ENCODE measurements at regions not wholly inside any gene's neighbourhood (a gene's known extent, or its start where the extent isn't known, plus 50 kb on each side); places are given as distances from the start of the nearest gene placed in this dataset.
"Not testable (repeated sequence)": the region's sequence is repeated elsewhere in the genome, so short reads cannot be mapped to it uniquely, and the experiment has no call there.

- no peak for DNase-seq
Observed at GRCh38 chr11:16526947-16527346, 170.6 kb upstream of the SOX6 start.

GRCh38 chr11:16520713-16521112 lies 164.4 kb upstream of the SOX6 start:
- DNase-seq, result not testable (repeated sequence)

GRCh38 chr11:16512899-16513241 lies 156.5 kb upstream of the SOX6 start:
- no peak for DNase-seq

DNA sequence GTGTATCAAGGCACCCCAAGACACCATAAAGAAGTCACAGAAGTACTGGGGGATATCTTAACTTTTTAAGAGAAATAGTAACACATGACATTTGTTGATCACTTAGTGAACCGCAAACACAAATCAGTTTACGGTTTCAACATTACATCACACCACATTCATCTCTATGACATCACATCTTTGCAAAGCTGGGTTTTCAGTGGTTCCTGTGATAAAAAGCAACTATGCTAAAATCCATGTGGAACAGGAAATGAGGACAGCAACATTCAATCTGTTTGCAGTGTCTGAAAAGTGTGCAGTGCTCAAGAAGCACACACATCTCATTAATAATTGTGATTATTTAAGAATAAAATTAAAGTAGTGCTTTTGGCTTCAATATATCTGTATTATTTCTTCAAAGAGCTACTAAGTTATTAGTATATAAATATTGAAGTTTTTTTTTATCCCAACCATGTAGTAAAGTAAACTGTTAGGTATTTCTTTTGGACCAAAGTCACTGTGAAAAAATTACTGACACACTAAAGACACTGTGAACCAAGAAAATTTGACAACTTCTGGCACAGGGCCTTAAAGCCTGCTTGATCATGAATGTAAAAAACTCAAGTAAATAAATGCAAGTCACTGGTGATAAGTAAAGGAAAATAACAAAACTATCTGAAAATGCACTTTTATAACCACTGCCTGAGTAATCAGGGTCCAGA lies 156.0 kb upstream of the SOX6 start:
- no peak for DNase-seq

DNA sequence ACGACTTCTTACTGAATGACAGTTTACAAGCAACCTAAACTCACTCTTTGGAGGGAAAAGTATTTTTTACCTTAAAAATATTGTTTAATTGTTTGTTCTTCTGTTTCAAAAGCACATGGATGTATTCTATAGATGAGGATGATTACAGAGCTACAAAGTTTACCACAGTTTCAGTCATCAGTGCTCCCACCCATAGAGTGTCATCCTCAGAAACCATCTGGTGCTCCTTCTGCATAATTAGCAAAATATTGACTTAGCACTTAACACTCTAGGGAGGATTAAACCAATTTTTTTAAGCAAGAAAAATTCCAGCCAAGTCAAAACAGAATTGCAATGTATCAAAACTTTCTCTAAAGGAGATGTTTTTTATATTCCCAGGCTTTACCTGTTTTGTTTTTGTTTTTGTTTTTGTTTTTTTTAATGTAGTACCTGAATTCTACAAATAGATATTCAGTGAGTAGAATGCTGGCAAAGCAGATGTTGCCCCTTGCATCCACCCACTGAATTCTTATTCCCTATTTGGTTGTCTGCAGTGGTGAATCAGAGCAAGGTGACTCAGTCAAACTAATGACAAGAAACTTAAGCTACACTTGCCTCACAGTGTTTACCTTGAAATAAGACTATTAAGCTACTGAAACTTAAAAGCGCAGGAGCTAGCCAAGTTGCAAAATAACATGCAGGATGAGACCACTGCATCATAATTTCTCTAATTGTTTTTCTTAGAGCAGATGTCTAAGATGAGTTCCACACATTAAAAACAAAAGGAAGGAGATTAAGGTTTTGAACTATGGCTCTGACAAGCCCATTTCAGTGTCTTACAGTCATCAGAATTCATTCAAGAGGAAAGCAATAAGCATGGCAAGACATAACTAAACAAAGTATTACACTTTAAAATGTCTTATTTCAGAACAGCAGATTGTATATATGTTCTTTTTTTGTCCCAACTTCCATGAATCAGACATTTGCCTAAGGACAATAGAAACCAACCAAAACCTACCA lies 155.1 kb upstream of the SOX6 start:
- DNase-seq, result no peak

DNA sequence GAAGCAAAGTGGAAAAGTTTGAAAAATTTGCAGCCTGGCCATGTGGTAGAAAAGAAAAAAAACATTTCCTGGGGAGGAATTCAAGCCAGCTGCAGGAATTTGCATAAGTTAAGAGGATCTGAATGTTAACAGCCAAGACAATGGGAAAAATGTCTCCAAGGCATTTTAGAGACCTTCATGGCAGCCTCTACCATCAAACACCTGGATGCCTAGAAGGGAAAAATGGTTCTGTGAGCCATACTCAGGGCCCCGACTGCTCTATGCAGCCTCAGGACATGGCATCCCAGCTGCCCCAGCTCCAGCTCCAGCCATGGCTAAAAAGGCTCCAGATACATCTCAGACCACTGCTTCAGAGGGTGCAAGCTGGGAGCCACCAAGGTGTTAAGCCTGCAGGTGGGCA lies 149.1 kb upstream of the SOX6 start:
- no peak for DNase-seq

DNA sequence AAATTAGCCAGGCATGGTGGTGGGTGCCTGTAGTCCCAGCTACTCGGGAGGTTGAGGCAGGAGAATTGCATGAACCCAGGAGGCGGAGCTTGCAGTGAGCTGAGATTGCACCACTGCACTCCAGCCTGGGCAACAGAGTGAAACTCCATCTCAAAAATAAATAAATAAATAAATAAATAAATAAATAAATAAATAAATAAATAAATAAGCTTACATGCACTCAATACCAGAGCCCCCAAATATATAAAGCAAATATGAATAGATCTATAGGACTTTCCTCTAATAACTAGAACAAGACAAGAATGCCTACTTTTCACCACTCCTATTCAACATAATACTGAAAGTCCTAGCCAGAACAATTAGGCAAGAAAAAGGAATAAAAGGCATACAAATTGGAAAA lies 147.5 kb upstream of the SOX6 start:
- not testable (repeated sequence) for DNase-seq

DNA sequence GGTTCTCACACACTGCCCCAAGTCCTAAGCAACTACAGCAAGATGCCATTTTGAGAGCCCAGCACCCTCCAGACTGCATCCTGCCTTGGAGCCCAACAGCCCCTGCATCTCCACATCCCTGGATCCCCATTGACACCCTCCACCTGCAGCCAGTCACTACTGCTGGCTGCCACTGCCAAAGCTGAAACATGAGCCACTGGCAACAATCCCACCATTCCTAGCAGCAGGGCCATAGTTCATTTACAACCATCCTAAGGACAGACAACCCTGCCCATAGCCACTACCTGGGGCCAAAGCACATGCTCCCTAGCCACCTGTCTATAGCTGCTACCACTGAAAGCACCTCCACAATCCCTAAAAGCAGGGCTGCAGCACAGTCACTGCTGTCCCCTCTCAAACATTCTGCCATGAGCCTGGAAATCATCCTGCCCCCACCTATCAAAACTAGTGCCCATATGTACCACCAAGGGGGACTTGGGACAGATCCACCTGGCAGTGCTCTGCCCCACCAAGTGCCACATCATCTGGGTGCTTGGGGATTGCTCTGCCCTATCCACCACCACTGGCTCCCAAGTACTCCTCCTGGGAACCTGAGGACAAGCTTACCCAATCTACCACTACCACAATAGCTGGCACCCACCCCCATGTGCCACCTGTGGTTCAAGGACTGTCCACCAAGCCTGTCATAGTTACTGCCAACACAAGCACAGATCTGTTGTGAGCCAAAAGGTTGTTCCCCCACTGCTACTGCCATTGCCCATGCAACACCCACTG lies 138.8 kb upstream of the SOX6 start:
- no peak for DNase-seq

- no peak for DNase-seq
Observed at GRCh38 chr11:16484434-16484833, 128.1 kb upstream of the SOX6 start.

- DNase-seq, result no peak
Observed at GRCh38 chr11:16474659-16475058, 118.3 kb upstream of the SOX6 start.

- DNase-seq, result no peak
Observed at GRCh38 chr11:16469968-16470367, 113.6 kb upstream of the SOX6 start.

DNA sequence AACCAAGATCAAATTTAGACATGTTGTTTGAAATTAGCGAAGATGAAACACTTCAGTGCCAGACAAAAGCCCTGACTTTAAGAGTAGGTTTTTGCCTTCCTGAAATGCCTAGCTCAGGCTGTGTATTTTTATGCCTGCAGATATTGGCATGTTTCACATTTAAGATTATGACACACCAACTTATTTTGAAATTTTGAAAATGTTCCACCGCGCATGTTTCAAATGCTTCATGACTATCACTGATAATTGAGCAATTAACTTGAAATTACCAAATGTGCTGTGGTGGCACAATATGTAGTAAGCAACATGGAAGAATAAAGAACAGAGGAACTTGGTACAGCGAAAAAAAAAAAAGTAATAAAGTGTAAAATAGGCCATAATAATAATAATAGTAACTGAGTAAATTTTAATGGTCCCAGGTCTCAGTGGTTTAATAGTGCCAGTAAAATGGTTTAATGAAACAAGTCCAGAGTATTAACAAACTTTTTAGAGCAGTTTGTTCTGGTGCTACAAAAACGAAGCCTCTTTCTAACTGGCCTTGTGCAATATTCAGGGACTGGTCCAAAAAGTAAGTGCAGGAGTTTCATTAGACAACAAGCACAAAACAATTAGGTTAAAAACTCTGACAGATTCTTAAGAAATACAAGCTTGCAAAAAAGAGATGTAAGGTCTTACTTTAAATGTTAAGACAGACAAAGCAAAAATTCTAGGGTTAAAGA lies 112.5 kb upstream of the SOX6 start:
- DNase-seq, result no peak

DNA sequence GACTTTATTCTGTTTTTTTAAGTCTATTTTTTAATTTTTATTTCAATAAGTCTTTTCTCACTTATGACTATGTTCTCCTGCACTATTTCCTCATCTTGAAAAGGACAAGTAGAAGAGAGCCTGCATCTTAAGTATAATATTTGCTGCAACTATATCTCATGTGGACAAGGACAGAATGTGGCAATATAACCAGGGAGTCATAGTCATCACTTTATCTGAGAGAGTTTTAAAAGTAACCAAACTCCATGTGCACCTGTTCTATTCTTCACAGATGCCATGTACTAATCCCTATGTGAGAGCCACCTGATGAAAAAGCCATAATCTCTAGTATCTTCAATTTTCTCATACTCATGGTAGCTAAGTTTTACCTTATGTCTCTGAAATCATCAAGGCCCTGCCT lies 104.2 kb upstream of the SOX6 start:
- DNase-seq, result no peak

DNA sequence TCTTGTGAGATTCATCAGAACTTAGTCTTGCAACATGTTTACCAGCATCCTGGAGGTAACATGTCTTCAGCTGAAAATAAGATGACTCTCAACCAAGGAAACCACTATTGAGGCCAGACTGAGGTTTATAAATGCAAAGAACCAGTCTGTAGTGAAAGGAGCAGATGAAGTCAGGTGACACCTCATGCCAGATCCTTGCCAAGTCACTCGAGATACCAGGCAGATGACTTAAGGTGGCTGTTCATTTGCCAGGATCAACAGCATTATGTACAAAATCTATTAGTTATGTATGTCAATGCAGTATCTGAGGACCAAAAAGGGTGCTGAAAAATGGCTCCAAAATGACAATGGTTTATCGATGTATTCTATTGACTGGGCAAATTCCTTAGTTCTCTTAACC lies 100.0 kb upstream of the SOX6 start:
- no peak for DNase-seq

- no peak for DNase-seq
Observed at GRCh38 chr11:16454289-16454863, 98.0 kb upstream of the SOX6 start.

DNA sequence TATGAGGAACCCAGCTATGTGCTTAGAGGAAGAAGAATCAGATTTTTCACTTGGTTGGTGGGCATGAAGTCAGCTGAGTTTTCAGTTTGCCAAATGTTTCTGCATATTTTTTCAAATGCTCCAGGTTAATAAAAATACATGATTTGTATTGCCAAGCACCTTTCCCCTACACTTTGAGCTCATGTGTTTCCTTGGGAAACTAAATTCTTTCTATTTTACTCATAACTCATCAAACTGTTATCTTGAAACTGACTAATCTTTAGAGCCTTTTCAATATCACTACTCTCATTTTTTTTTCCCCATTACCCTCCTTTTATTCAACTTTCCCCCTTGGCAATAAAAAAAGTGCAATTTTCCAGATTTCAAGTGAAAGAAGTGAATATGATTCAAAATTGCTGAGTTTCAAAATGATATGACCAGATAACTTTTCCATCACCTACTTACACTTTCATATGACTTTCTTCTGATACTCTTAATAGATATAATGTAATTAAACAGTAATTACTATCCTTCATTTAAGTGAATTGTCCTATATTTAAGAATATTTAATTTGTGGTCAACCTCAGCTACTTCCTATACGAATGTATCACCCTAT lies 91.9 kb upstream of the SOX6 start:
- DNase-seq, result no peak

DNA sequence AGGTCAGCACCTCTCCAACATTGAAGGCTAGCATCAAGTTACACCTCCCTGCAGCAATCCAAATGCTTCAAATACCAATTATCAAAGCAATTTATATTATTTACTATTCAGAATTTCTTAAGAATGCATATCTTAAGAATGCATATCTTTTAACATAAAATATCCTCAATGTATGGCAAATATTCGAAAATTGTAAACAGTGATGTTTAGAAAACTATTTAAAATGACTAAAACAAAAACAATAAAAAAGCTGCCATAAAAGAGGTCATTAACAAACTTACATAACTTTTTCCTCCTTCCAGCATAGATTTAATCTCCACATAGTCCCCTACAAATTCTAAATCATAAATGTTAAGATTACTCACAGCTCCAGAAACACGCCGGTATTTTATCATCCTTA lies 85.1 kb upstream of the SOX6 start:
- no peak for DNase-seq

GRCh38 chr11:16440136-16440535 lies 83.8 kb upstream of the SOX6 start:
- DNase-seq, result no peak

DNA sequence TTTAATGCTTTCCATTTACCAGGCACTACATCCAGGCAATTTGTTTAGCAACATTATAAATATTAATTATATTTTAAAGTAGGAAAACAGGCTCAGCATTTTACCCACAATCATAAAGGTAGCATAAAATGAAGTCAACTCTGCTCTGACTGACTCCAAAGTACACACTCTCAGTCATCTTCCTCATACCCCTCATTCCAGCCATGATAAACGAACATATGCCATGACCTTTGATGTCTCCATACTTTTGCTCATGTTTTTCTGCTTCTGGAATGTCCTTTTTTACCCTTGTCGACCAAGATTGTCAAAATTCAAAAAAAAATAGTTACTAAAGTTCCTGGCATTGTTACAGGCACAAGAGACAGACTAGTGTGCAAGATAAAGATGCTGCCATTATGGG lies 77.7 kb upstream of the SOX6 start:
- no peak for DNase-seq

DNA sequence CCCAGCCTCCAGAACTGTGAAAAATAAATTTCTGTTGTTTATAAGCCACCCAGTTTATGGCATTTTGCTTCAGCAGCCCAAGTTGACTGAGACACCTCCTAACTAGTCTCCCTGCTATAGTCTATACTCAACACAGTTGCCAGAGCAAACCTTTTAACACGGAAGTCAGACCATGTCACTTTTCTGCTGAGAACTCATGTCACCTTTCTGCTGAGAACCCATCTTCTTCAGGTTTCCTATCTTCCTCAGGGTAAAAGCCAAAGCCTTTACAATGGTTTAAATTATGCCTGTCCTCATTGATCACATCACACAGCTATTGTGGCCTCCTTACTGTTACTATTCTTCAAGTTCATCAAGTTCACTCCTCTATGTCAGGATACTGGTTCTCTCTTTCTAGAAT lies 74.3 kb upstream of the SOX6 start:
- DNase-seq, result no peak

DNA sequence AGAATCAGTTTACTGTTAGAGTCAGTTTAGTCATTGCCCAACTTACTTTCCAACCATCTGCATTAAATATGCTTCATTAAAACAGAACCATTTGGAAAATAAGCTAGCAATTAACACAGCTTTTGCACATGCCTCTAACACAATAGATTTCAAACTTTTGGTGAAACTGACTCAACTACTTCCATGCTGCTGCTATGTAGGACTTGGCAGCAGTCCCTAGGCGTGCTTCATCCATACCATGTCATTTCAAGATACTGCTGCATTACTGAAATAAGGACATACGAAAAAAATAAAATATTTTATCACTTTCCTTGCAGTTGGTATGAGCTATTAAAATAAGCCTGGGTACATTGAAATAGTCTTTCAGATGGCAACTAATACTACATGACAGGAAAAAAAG lies 65.5 kb upstream of the SOX6 start:
- DNase-seq, result no peak

DNA sequence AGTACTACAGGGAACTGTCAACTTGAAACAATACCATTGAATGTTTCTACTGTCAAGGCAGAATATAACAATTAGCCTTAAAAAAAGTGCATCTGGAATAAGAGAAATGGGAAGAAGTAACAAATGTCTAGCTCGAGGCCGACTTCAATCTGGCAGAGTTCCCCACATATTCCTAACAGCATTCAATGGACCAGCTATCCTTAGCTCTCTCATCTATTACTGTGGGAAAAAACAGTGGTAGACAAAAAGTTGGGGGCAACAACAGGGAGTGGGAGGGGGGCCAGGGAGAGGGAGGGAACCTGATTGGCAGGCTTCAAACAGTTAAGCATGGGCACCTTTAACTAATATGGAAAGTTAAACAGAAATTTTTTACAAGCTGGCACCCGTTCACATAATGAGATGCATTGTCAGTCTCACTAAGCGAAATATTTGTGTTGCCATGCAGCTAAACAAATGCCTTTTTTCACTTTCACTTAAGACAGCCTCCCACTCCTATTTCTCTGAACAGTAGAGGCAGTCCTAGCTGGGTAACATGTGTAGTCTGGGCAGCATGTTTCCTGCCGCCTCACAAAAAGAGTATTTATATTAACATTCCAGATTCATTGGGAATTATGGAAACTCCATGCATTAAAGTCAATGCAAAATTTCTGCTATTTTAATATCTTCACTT lies 62.2 kb upstream of the SOX6 start:
- no peak for DNase-seq

Measured in KG1 (cell line).